ENCODE measurements at regions not wholly inside any gene's neighbourhood (a gene's known extent, or its start where the extent isn't known, plus 50 kb on each side); places are given as distances from the start of the nearest gene placed in this dataset.

- peaks cover 0 to 1% (median 0%) of the 10 kb centered on the region in 3 donors for H3K9me3 ChIP-seq
- H3K36me3 ChIP-seq: no peaks in the 10 kb centered on the region
- no peak overlapping the region for H3K27ac ChIP-seq
- ATAC-seq: no peak
- no peak overlapping the region for H3K4me3 ChIP-seq
- no peak for TF ChIP-seq CTCF (IDR thresholded peaks at IDR 0.05)
- no peak for TF ChIP-seq POLR2AphosphoS5 (IDR thresholded peaks at IDR 0.05)
- no peak for TF ChIP-seq POLR2A (IDR thresholded peaks at IDR 0.05)
- TF ChIP-seq EP300 (IDR thresholded peaks at IDR 0.05): no peak
- 76 to 86% methylated on average over 3 to 4 of the region's 4 CpGs for WGBS, 2 donors (ENCODE audit: low coverage in 1 of 2)
- H3K4me1 ChIP-seq: no peaks in the 10 kb centered on the region
- H3K27me3 ChIP-seq: no peaks in the 10 kb centered on the region
Observed at GRCh38 chr1:48164571-48164970, 57.9 kb upstream of the SLC5A9 start.

- Histone ChIP-seq H3K4me1 (no peaks in the 10 kb centered on the region), H3K4me3 (no peak overlapping the region), H3K27ac (no peak overlapping the region), H3K36me3 (no peaks in the 10 kb centered on the region), H3K27me3 (no peaks in the 10 kb centered on the region), H3K9me3 (no peaks in the 10 kb centered on the region)
- no peak for ATAC-seq
- WGBS, 2 donors (ENCODE audit: low coverage in 1 of 2): 38 to 57% methylated on average over 5 of the region's 6 CpGs
- TF ChIP-seq POLR2AphosphoS5 (IDR thresholded peaks at IDR 0.05): no peak
- TF ChIP-seq POLR2A (IDR thresholded peaks at IDR 0.05): no peak
- TF ChIP-seq EP300 (IDR thresholded peaks at IDR 0.05): no peak
- no peak for TF ChIP-seq CTCF (IDR thresholded peaks at IDR 0.05)
Observed at GRCh38 chr1:48160486-48161132, 61.9 kb upstream of the SLC5A9 start.

GRCh38 chr1:48139275-48139674, 83.2 kb upstream of the SLC5A9 start:
- Histone ChIP-seq H3K4me3 (no peak overlapping the region), H3K4me1 (no peaks in the 10 kb centered on the region), H3K27ac (no peak overlapping the region), H3K27me3 (no peaks in the 10 kb centered on the region), H3K9me3 (peaks cover 0 to 12% (median 0%) of the 10 kb centered on the region in 3 donors), H3K36me3 (no peaks in the 10 kb centered on the region)
- WGBS, 2 donors (ENCODE audit: low coverage in 1 of 2): 68 to 71% methylated on average over 2 of the region's 2 CpGs
- TF ChIP-seq CTCF (IDR thresholded peaks at IDR 0.05) (no peak), EP300 (IDR thresholded peaks at IDR 0.05) (no peak), POLR2AphosphoS5 (IDR thresholded peaks at IDR 0.05) (no peak), POLR2A (IDR thresholded peaks at IDR 0.05) (no peak)
- ATAC-seq: no peak

- Histone ChIP-seq H3K27me3 (no peaks in the 10 kb centered on the region), H3K9me3 (no peaks in the 10 kb centered on the region), H3K27ac (no peak overlapping the region), H3K4me3 (no peak overlapping the region), H3K4me1 (no peaks in the 10 kb centered on the region), H3K36me3 (no peaks in the 10 kb centered on the region)
- TF ChIP-seq POLR2A (IDR thresholded peaks at IDR 0.05): no peak
- TF ChIP-seq EP300 (IDR thresholded peaks at IDR 0.05): no peak
- TF ChIP-seq CTCF (IDR thresholded peaks at IDR 0.05): no peak
- no peak for TF ChIP-seq POLR2AphosphoS5 (IDR thresholded peaks at IDR 0.05)
- no peak for ATAC-seq
- 69 to 92% methylated on average over 4 to 5 of the region's 5 CpGs for WGBS, 2 donors (ENCODE audit: low coverage in 1 of 2)
Observed at GRCh38 chr1:48127735-48128685, 94.5 kb upstream of the SLC5A9 start.
